ENCODE measurements at regions not wholly inside any gene's neighbourhood (a gene's known extent, or its start where the extent isn't known, plus 50 kb on each side); places are given as distances from the start of the nearest gene placed in this dataset.

GRCh38 chr9:21672140-21672539 lies 130.3 kb upstream of the MTAP start:
- Histone ChIP-seq H3K4me3 (ENCODE audit: low read length) (no peak overlapping the region), H3K27me3 (replicated peaks; ENCODE audit: insufficient read depth, low read length) (no peaks in the 10 kb centered on the region), H3K9me3 (replicated peaks; ENCODE audit: insufficient read depth, low read length) (no peaks in the 10 kb centered on the region), H3F3A (ENCODE audit: insufficient read depth, low read length) (no peaks in the 10 kb centered on the region), H4K20me1 (ENCODE audit: insufficient read depth, low read length) (no peaks in the 10 kb centered on the region), H3K79me2 (ENCODE audit: low read length) (no peaks in the 10 kb centered on the region), H3K9me2 (replicated peaks; ENCODE audit: insufficient read depth, low read length) (no peaks in the 10 kb centered on the region), H3K9ac (ENCODE audit: low read length) (no peak overlapping the region), H3K36me3 (replicated peaks; ENCODE audit: insufficient read depth, low read length) (no peaks in the 10 kb centered on the region), H2AFZ (ENCODE audit: low read length) (no peak overlapping the region), H3K4me2 (ENCODE audit: low read depth, low read length) (no peak overlapping the region), H3K27ac (ENCODE audit: low read length) (no peak overlapping the region), H3K4me1 (ENCODE audit: low read length) (no peaks in the 10 kb centered on the region)
- TF ChIP-seq EZH2phosphoT487 (IDR thresholded peaks at IDR 0.05; ENCODE audit: low read length) (no peak), CTCF (IDR thresholded peaks at IDR 0.05; ENCODE audit: low read length) (no peak), EZH2 (optimal IDR thresholded peaks at IDR 0.05; ENCODE audit: low read depth, low read length) (no peak)
- no peak for DNase-seq

- TF ChIP-seq EZH2phosphoT487 (IDR thresholded peaks at IDR 0.05; ENCODE audit: low read length) (no peak), CTCF (IDR thresholded peaks at IDR 0.05; ENCODE audit: low read length) (no peak), EZH2 (optimal IDR thresholded peaks at IDR 0.05; ENCODE audit: low read depth, low read length) (no peak)
- Histone ChIP-seq H3K36me3 (replicated peaks; ENCODE audit: insufficient read depth, low read length) (no peaks in the 10 kb centered on the region), H2AFZ (ENCODE audit: low read length) (no peak overlapping the region), H3K4me3 (ENCODE audit: low read length) (no peak overlapping the region), H3K9ac (ENCODE audit: low read length) (no peak overlapping the region), H3F3A (ENCODE audit: insufficient read depth, low read length) (no peaks in the 10 kb centered on the region), H3K27me3 (replicated peaks; ENCODE audit: insufficient read depth, low read length) (no peaks in the 10 kb centered on the region), H3K79me2 (ENCODE audit: low read length) (no peaks in the 10 kb centered on the region), H3K4me1 (ENCODE audit: low read length) (no peaks in the 10 kb centered on the region), H3K9me2 (replicated peaks; ENCODE audit: insufficient read depth, low read length) (no peaks in the 10 kb centered on the region), H3K27ac (ENCODE audit: low read length) (no peak overlapping the region), H3K9me3 (replicated peaks; ENCODE audit: insufficient read depth, low read length) (no peaks in the 10 kb centered on the region), H3K4me2 (ENCODE audit: low read depth, low read length) (no peak overlapping the region), H4K20me1 (ENCODE audit: insufficient read depth, low read length) (no peaks in the 10 kb centered on the region)
- no peak for DNase-seq
Measured at GRCh38 chr9:21672761-21673160, 129.7 kb upstream of the MTAP start.

GRCh38 chr9:21674894-21675293 lies 127.5 kb upstream of the MTAP start:
- Histone ChIP-seq H3K9ac (ENCODE audit: low read length) (no peak overlapping the region), H3F3A (ENCODE audit: insufficient read depth, low read length) (no peaks in the 10 kb centered on the region), H2AFZ (ENCODE audit: low read length) (no peak overlapping the region), H3K4me3 (ENCODE audit: low read length) (no peak overlapping the region), H3K27ac (ENCODE audit: low read length) (no peak overlapping the region), H3K4me2 (ENCODE audit: low read depth, low read length) (no peak overlapping the region), H3K27me3 (replicated peaks; ENCODE audit: insufficient read depth, low read length) (no peaks in the 10 kb centered on the region), H3K36me3 (replicated peaks; ENCODE audit: insufficient read depth, low read length) (no peaks in the 10 kb centered on the region), H4K20me1 (ENCODE audit: insufficient read depth, low read length) (no peaks in the 10 kb centered on the region), H3K9me3 (replicated peaks; ENCODE audit: insufficient read depth, low read length) (no peaks in the 10 kb centered on the region), H3K4me1 (ENCODE audit: low read length) (no peaks in the 10 kb centered on the region), H3K79me2 (ENCODE audit: low read length) (no peaks in the 10 kb centered on the region), H3K9me2 (replicated peaks; ENCODE audit: insufficient read depth, low read length) (no peaks in the 10 kb centered on the region)
- TF ChIP-seq EZH2phosphoT487 (IDR thresholded peaks at IDR 0.05; ENCODE audit: low read length): no peak
- no peak for TF ChIP-seq CTCF (IDR thresholded peaks at IDR 0.05; ENCODE audit: low read length)
- no peak for TF ChIP-seq EZH2 (optimal IDR thresholded peaks at IDR 0.05; ENCODE audit: low read depth, low read length)
- DNase-seq: no peak

Measured in MM.1S (cell line).